Hindlimb muscle (tissue), 1 donor: ENCODE measurements at regions not wholly inside any gene's neighbourhood (a gene's known extent, or its start where the extent isn't known, plus 50 kb on each side); places are given as distances from the start of the nearest gene placed in this dataset.

Experiments
- DNase-seq: peaks from one replicate; pipeline ENCODE4 v3.0.0-alpha.2; 2013

DNA sequence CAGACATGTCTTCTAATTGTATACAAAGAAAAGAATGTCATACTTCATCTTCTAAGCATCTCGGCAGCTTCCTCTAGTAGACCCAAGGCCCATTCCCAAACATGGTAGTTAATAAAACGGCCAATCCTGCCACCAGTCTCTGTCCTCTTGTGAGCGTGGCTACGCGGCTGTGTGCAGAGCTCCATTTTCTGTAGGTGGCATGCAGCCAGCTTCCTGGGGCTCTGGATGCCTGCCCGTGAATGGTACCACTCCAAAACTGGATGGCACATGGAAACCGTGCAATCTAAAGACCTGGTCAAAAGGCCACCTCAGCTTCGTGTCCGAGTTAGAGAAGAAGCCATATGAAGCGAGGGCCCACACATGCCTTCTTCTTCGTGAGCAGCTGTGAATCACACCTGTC, 110.7 kb downstream of the SIPA1L2 start:
- no peak for DNase-seq

DNA sequence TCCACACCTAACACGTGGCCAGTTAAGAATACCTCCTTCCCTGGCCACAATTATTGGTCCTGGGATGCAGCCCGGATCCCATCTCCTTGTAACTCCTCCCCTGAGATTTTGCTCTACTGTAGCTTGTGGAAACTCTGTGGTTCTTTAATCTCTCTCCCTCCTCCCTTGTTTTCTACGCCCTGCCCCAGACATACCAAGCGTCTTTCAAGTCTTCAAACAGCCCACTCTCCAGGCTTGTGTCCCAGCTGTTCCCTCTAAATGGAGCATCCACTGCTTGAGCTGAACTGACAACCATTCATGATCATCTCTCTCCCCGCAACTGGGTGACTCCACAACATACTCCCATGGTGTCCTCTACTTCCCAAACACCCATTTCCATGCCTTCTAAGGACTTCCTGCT, 111.6 kb downstream of the SIPA1L2 start:
- no peak for DNase-seq

DNA sequence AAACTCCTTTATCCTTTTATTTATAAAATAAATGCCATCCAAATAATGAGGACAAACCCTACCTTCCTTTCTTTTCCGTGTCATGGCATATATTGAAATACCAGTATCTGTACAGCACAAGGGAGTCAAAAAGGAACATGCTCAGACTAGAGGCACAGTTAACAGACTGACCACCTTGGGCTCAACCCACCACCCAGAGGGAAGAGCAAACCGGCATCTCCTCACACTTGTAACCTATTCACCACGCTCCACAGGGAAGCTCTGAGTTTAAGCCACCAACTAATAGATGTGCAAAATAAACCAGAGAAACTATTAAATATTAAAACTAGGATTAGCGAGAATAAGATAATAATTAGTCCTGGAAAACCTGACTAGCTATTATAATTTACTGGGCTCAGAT, 112.7 kb downstream of the SIPA1L2 start:
- no peak for DNase-seq

DNA sequence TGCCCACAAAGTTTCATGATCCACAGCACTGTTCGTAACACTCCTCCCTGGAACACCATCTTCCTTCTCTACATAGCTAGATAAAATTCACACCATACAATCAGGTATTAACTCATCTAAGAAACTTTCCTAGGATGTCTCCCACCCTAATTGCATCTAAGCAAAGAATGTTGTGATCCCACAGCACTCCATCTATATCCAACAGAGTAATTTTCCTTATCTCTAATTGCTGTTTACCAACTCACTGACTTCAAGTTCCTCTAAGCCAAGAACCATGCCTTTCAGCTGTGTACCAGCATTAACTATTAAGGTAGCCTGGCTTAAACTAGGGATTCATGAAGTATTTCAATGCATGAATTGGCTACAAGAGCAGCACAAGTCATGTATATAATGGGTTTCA, 114.2 kb downstream of the SIPA1L2 start:
- no peak for DNase-seq

DNA sequence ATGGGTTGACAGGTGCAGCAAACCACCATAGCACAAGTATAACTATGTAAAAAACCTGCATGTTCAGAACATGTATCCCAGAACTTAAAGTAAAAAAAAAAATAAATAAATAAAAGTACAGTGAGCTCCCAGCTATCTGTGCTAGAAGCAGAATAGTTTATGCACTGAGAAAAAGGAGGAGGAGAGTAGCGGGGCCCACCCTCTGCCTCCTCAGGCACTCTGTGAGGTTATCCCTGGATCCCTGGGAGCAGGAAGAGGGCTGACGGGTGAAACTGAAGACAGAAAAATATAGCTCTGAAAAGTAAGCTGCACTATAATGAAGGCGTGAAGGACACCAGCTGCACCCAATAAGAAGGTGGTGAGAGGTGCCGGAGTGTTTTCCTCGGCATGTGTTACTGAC, 117.2 kb downstream of the SIPA1L2 start:
- DNase-seq = no peak

DNA sequence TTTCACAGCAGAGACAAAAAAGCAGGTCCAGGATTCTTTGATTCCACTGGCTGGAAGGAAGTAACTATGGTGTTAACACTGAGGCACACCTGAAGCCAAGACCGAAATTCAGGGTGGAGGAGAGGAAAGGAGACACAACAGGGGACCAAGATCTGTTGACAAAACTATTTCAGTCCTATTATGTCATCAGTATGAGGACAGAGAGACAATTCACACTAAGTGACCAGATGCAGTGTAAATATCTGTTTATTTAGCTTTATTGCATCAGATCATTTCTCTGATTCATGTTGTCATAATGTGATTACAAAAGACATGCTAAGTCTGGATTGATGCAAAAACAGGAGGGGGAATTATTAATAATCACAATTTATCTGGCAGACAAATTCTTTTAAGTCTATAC, 118.8 kb downstream of the SIPA1L2 start:
- no peak for DNase-seq

DNA sequence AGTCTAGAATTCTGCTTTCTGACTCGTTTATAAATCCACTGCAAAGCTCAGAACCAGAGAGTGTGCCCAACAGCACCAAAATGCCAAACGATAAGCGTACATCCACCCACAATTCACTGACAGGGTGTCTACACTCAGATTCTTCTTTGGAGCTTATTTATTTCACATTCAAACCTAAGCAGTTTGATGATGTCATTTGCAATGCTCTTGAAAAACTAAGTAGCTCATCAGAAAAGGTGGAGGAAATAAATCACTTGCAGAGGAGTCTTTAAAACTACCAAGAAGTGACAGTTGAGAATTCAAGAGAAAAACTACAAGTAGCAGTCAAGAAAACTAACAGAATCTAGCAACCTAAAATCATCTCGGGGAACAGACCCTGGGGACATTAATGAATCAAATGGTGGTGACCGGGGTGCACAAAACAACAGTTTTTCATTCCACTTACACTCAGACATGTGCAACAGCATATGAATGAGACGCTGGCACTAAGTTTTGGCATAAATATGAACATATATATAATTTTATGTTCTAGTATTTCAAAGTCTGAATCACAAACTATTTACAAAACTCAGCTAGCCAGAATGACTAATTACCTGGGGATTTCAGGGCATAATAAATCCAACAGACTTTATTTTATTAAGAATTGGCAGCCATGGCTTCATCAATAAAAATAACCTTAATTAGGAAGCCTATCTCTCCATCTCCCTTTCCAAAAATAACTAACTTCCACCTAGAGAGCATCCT, 119.4 kb downstream of the SIPA1L2 start:
- no peak for DNase-seq

DNA sequence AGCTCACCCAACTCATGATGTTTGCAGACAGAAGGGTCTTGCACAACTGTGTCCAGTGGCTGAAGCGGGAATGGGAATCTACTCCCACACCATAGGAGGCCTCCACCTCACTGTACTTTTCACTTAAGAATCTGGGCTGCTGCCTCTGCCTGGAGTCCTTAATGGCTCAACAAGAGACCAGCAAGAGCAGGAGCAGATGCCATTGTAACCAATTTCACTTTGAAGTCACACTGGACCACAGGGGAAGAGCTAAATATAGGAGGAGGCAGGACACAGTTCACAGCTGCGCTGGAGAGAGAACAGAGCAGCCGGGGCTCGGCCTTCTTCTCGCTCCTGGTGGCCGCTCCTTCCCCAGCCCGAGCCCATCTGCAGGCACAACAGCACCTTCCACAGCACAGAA, 120.4 kb downstream of the SIPA1L2 start:
- DNase-seq = no peak

DNA sequence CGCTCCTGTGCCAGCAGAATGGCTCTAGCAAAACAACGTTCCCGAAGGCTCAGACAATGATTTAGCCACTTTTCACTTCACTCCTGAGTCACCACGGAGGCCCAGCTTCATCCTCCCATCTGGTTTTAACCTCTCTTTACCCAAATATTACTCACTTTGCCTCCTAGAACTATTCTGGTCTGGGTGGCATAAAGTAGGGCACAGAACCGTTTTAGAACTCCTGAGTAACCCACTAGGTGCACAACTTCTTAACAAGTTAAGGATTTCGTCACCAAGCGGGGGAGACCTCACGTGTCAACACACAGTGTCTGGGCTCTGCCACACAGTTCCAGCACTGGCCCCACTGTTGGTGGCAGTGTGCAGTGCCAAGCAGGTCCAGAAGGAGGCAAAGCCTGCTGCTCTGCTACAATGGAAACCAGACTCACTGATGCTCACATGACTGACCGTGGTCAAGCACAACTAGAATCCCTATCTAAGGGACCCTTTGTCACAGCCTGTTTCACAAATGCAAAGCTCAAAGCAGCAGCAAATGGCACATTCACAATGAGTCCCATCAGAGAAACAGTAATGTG, 121.7 kb downstream of the SIPA1L2 start:
- no peak for DNase-seq

DNA sequence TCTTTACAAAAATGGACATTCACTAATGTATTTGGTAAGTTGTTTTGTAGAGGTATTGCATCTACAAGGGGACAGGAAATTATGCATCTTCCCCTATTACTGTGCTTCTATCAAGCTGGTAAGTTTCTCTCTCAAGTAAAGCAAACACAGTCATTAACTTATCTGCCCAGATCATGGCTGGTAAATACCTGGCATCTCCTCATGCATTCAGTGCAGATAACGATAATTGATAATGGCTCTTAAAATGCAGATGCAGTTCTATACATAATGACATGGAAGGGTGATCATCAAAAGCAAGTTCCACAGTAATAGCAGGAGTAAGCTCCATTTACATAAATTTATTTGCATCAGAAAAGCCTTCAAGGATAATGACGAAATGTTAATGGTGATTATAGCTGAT, 122.4 kb downstream of the SIPA1L2 start:
- no peak for DNase-seq

DNA sequence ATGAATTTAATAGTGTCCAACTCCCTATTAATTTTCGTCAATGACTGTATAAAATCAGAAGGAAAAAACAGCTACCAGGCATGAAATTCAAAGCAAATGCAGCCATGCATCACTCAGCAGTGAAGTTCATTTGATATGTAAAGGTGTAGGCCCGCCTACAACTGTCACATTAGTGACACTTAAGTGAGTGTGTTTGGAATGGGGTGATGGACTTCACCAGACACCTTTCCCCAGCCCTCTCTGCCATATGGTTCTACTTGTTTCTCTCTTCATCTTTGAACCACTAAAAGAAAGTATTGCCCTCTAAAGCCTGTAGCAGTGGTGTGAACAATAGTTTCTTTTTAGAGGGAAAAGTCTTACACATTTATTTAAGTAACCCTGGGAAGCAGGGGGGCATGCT, 124.0 kb downstream of the SIPA1L2 start:
- no peak for DNase-seq

DNA sequence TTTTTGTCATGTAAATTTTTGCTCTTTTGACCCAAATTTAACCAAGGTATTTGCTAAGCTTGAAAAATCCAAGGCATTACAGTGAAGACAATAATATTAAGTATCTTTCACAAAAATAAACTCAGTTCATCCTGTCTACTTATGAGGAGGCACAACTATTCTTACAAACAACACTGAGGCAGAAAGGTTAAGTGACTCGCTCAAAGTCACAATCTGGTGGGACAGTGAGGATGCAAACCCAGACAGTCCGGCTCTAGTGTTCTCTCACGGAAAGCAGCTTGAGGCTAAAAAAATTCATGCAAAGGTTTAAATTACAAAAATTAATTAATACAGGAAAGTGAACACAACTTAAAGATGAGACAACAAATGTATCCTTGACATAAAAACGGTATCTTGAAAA, 125.3 kb downstream of the SIPA1L2 start:
- no peak for DNase-seq

DNA sequence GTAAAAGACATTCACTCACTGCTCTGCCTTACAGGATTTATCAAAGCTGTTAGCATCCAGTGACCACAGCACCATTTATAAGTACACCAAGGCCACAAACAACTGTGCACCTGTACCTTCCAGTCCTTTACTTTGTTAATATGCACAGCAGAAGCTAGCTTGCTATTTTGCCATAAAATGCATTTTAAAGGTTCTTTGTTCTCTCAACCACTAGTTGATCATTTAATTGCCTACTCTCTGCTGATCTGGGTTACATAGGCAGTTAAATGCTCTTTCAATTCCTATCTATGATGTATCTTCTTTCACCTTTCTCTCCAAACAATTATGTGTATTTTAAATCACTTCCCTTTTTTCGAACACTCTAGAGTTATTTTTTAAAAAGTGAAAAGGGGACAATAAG, 126.4 kb downstream of the SIPA1L2 start:
- no peak for DNase-seq

DNA sequence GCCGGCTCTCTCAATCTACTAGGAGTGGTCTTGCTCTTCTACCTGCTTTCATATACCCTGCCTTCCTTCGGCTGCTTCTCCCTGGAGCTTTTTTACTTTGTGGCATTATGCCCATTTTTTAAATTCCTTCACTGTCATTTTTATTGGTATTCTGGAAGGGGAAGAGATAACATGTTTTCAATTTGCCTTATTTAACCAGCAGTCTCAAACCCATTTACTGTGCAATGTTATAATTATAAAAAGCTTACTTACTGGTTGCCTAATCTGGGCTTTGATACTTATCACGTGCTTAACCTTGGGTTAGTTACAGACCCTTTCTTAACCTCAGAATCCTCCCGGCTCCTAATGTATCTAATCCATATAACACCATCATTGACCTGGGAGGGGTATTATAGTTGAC, 128.1 kb downstream of the SIPA1L2 start:
- no peak for DNase-seq

DNA sequence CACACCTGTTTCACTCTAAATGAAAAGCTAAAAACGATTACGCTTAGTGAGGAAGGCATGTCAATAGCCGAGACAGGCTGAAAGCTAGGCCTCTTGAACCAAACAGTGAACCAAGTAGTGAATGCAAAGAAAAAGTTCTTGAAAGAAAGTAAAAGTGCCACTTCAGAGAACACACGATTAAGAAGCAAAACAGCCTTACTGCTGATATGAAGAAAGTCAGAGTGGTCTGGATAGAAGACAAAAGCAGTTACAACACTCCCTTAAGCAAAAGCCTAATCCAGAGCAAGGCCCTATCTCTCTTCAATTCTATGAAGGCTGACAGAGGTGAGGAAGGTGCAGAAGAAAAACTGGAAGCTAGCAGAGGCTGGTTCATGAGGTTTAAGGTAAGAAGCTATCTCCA, 130.7 kb downstream of the SIPA1L2 start:
- no peak for DNase-seq

DNA sequence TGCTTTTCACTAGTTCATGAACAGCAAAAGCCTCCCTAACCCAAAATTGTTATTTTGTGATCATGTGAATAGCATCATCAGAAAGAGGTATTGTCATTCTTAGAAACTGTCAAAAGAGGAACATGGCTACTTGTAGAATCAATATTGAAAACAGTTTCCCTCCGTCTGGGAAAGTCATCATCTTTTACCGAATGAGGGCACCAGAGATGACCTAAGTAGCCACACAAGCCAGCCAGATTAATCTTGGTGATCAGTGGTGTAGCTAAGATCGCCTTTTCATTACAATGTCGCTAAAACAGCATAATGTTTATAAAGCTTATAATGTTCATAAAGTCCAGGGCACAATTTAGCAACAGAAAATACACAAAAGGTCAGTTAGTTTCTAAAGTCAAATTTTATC, 136.1 kb downstream of the SIPA1L2 start:
- no peak for DNase-seq

DNA sequence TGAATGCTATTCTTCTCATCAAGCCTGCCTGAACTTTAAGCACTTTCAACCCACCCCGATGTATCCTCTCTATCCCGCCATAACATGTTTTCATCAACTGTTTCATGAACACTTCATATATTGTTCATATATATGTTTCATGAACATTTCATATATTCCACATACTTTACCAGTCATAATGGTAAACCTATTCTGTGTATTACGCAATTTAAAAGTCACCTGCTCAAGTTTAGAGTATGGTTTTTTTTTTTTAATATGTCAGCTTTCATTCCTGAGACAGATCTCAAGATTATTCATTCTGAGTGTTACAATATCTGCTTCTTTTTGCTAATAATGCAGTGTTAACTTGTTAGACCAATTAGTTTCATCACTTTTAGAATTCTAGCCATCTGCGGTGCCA, 140.7 kb downstream of the SIPA1L2 start:
- DNase-seq = no peak

DNA sequence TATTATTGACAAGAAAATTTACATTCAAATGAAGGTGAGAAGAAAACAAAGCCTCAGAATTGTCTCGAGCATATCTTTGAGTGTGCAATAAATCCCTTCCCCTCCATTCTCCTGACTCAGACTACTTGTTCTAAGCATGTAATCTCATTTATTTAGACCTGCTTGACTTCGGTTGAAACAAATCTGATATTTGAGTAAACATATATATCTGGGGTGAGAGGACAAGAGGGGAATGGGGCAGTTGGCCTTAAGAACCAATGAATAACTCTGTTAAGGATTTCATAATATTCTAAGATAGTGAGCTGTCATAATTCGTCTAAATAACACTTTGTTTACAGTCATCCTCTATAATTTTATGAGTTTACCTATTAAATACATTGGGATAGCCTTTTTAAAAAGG, 142.7 kb downstream of the SIPA1L2 start:
- DNase-seq = no peak

DNA sequence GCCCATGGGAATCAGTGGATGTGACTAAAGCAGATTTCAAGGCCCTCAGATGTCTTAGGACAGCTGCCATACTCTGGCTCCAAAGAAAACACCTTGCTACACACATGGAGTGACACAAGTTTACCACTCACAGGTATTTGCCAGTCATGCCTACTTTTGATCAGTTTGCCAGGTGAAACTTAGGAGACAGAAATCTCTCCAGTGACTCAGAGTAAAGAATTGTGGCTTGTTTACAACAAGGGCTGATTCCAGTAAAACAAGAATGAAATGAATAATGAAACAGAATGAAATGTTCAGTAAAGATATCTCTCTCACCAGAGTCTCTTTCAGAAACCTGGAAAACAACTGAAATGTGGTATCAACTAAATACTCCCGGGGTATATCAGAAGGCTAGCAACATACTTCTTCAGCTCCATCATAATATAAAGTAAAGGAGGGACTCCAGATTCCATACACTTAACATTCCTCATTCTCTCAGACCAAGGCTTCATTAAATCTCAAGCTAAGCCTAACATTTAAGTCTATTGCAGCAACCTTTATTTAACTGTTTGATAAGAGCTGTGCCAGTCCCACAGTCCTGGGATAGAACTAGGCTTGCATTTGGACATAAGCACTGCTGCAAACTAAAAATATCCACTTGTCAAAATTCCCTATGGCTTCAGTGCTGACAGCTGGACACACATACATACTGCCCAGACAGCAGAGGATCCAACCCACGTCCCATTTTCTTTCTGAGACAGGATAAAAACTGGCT, 143.3 kb downstream of the SIPA1L2 start:
- DNase-seq = no peak

DNA sequence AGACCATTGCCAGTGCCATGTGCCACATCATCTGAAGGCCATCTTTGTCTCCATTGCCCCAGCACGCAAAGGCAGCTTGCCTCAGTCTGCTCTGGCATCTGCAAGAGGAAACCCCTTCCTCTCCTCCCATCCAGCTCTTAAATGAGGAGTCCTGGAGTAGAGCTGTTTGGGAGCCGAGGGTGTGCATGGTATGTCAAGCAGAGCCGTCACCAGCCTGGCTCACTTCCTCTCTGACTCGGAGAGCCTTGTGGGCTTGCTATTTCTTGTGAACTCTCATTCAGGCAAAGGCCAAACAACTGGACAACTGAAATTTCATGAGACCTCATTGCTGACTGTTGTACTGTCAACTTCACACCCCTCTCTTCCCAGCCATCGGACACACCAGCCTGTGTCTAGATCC, 143.9 kb downstream of the SIPA1L2 start:
- DNase-seq = no peak

DNA sequence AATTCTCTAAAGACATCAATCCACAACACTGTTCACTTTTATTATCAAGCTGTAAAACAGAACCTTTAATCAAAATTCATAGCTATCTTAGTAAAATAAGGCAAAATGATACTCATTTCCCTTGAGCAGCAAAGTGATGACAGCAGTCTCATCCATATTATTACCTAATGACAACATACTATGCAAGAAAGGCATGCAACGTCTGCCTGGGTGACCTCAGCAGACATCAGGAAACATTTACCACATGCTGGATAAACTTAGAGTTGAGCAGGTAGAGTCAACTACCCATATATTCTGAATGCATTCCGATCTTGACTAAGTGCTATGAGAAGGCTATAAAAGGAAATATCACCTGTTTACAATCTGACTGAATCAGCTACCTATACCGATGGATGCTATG, 145.1 kb downstream of the SIPA1L2 start:
- no peak for DNase-seq

DNA sequence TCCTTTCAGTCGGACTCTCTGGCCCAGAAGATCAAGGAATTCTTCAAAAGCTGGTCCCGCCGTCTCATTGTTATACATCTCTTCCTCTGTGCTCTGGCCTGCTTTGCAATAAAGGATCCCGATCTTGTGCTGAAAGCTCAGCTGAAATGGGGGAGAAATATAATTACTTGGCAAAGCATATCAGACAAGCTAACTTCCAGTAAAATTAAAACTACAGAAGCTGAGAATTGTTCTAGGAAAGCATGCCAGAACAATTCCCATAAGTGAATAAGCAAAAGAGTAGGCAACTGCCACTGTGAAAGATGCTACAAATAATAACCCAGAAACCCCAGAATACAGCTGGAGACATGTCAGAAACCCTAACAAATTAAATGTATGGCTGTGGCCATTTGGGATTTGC, 146.1 kb downstream of the SIPA1L2 start:
- no peak for DNase-seq

DNA sequence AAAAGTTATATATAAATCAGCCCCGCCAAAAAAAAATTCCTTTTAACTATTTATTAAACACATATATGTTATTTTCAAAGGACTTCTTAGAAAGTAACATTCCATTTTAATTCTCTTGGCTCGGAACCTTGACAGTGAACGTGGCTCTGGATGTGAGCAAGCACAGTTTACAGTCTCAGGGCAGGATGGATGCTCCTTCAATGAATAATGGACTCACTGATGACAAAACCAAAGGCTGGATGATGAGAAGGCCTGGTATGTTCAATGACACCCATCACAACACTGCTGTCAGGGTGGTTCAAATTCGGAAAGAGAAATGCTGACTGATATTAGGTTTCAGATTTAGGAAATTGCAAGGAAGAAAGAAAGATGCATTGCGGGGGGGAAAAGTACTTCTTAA, 148.8 kb downstream of the SIPA1L2 start:
- DNase-seq = no peak

DNA sequence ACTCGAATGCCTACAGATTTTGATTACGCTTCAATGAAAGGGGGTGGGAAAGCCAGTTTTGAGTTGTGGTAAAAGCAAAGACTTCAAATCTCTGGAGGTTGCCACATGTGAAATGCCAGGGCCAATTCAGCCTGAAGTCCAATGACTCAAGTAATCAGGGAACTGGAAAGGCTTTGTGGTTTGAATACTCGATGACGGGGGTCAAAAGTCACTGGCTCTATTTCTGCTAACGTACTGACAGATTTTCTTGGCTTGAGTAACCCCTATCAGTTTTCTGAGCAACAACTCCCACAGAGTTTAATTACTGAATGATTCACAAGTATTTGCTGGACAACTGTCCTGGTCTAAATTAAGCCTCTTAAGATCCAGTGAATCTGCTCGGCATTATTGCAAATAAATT, 152.2 kb downstream of the SIPA1L2 start:
- no peak for DNase-seq
